HG02885 (cell line): ENCODE measurements at regions not wholly inside any gene's neighbourhood (a gene's known extent, or its start where the extent isn't known, plus 50 kb on each side); places are given as distances from the start of the nearest gene placed in this dataset.

ENCODE experiments used
- ATAC-seq: cut with Tn5 transposase; IDR thresholded peaks from one replicate; pipeline ENCODE4 v1.9.1; 2021; ENCODE audit warnings: mild to moderate bottlenecking; ENCODE audit not compliant: unreplicated experiment, poor library complexity

- ATAC-seq = no peak
These were observed 589.4 kb upstream of the SYT4 start for GRCh38 chr18:43866696-43867095.

DNA sequence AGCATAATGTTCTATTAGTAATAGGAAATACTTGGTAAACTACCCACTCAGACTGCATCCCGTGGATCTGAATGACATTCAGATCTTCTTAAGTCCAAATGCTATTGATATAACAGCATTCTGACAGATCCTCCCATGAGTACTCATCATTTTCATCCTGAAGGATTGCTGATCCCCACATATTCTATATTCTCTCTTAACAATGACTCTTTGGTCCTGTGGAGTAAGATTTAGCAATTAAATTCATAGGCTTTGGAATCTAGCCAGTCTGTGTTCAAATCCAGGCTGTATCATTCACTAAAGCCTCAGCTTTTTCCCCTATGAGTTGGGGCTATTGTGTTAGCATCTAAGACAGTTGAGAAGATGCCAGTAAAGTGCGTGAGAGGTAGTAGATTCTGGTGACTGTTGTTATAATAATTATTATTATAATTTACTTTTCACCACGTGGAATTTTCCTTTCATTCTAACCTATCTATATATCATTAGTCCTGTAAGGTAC lies 591.3 kb upstream of the SYT4 start:
- ATAC-seq = no peak

DNA sequence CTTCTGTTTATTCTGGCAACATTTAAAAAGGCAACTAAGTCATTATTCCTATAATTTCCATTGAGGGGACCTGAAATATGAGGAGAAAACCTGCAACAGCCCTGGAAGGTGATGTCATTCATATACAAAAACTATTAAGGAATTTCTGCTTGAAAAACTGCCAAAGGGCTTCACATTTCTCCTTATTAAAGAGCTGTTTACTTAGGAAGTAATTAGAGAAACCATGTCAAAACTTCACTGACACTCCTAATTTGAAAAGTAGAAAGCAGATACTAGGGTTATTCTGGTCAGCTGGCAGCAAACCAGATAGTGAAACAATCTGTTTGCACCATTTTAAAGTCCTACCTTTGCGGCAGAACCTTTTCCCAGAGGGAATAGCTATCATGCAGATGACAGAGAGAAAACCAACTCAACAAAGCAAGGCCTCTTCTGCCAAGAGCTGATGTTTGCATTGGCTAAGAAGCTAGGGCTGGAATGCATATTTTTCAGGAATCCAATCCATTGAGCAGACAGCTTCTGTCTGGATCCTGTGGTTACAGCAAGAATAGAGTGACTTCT lies 592.2 kb upstream of the SYT4 start:
- no peak for ATAC-seq

GRCh38 chr18:43870626-43871025 lies 593.3 kb upstream of the SYT4 start:
- no peak for ATAC-seq

GRCh38 chr18:43875511-43875910 lies 598.2 kb upstream of the SYT4 start:
- no peak for ATAC-seq

DNA sequence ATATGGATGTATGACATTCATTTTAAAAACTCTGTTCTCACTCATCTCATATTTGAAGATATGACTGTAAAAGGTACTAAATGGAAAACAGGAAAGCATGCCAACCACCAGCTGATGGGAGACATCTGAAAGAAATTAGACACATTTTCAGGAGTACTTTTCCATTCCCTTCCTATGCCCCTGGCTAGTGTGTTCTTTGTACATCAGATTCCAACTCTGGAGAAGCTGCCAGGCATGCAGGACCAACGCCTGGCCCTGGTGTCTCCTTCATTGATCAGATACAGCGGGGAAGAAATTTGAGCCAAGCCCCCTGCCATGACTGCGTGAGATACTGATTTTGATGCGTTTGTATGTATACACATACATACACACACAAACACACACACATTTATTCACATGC lies 599.0 kb upstream of the SYT4 start:
- no peak for ATAC-seq

GRCh38 chr18:43876748-43877147 lies 599.5 kb upstream of the SYT4 start:
- ATAC-seq = no peak

DNA sequence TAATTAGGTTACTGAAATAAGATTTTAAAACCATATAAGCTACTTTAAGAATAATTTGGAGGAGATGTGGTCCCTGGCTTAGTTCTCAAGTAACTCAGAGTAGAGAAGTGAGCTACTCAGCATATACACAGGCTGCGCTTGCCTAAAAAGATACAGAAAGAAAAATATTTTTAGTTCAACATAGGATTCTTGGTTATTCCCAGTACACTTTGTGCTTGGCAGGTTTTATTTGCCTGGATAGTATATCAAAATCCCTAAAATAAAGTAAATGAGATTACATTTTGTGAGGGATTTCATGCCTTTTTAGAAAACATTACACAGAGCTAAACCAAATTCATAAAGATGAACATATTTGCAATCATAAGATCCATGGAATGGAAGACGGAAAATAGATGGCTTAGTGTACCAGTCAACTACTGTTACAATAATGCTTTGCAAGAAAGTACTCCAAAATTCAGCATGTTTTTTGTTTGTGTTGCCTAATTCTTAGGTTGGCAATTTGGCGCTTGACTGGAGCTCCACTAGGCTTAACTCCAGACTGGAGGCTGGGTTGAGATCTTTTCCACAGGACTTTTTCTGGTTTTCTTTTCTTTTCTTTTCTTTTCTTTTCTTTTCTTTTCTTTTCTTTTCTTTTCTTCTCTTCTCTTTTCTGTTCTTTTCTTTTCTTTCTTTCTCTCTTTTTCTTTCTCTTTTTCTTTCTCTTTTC lies 600.5 kb upstream of the SYT4 start:
- no peak for ATAC-seq

GRCh38 chr18:43879415-43879814 lies 602.1 kb upstream of the SYT4 start:
- no peak for ATAC-seq

DNA sequence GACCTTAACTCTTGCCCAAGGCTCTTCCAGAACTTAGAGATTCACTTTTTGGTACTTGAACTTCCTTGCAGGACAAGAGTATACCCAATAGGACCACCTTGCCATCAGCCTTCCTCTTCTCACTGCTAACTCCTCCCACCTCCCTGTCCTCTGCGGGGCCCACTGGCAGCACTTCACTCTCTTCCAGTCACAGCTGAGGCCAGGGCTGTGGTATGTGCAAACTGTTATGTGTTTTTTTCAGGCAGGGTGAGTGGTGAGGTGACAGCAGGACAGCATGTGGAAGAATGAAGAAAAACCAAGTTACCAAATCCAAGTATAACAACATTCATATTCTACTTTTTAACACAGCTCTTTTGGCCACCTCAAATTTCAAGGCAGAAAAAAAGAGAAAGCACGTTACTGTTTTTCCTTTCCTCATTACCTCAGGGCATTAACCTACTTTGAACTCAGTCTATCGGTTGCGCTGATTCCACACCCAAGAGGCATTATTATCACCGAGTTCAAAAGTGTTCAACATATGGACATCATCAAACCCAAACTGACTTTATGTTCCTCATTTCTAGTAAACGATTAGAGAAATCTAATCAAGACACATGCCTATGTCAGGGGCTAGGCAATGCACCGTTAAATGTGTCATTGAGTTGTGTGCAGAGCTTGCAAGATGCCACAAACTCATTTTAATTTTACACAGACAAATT lies 605.2 kb upstream of the SYT4 start:
- no peak for ATAC-seq

- no peak for ATAC-seq
These were observed 606.6 kb upstream of the SYT4 start for GRCh38 chr18:43883886-43884285.

- no peak for ATAC-seq
These were observed 609.1 kb upstream of the SYT4 start for GRCh38 chr18:43886341-43886740.

- no peak for ATAC-seq
These were observed 610.2 kb upstream of the SYT4 start for GRCh38 chr18:43887491-43887890.

- no peak for ATAC-seq
These were observed 611.3 kb upstream of the SYT4 start for GRCh38 chr18:43888598-43888997.

GRCh38 chr18:43893001-43893637 lies 615.8 kb upstream of the SYT4 start:
- ATAC-seq = no peak

DNA sequence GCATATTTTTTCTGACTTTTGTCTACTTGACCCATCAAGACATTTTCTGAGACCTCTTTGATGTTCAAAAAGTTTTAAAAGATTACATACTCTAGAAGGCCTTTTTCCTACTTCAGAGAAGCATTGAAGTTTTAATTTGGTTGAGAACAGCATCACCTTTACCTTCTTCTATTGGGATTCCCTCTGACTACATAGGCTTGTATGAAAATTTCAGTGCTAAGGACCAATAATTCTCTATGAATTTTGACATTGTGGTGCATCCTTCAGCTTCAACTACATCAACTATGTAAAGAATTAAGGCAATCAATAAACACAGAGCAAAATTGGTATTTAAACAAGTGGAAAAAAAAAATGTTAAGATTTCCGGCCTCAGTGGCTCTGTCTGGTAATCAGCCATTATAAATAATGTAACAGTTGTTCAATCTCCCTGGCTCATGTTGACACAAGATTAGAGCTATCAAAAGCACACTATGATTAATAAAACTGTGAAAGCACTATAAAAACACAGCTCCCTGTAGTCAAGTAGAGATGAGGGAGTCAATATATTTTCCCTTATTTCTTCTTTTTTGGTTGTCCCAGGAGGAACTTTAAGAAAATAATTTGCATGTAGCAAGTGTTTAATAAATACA lies 627.0 kb upstream of the SYT4 start:
- ATAC-seq = no peak

DNA sequence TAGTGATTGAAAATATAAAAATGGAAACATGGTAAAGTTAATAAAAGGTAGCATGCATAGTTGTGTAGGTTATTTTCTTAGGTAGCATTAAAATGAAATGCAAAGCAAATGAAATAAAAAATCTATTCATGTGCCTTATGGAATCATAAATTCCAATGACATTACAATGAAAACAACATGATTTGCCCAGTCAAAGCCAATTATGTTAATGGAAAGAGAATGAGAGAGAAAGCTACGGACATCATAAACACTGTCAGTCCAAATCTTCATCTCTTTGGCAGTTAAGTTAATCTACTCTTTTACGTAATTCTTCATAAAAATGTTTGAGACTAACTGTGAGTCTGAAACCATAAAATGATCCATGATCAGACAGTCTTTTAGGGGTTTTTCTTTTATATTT lies 636.7 kb upstream of the SYT4 start:
- no peak for ATAC-seq

DNA sequence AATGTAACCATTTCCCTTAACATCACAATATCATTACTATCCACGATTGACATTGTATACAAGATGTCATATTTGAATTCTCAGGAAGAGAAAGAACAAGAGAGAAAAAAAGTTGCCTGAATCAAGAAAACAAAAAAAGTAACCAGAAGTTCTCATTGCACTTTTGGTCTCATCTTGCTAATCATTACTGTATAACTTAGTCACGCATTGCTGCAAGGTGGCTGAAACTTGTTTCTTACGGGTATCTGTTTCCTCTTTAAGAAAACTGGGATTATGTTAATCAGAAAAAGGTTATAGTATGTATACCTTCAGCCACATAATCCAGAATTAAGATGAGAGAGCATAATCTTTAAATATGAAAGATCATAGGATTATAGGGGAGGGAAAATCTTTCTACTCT lies 639.7 kb upstream of the SYT4 start:
- no peak for ATAC-seq

GRCh38 chr18:43917520-43917919 lies 640.2 kb upstream of the SYT4 start:
- ATAC-seq = no peak

GRCh38 chr18:43919551-43919950 lies 642.3 kb upstream of the SYT4 start:
- ATAC-seq = no peak

DNA sequence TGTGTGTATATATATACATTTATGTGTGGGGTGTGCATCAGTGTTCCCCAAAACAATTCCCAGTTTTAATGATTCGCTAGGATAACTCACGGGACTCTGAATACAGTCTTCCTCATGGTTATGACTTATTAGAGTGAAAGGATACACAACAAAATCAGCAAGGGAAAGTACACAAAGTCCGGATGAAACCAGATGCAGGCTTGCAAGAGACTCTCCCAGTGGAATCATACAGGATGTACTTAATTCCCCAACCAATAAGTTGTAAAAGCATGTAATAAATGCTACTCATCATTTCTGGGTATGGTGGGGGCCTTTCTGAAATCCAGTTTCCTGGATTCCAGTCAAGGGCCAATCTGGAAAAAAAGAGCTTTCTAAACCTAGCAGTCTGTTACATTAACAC lies 654.1 kb upstream of the SYT4 start:
- ATAC-seq = no peak
